ENCODE measurements at regions not wholly inside any gene's neighbourhood (a gene's known extent, or its start where the extent isn't known, plus 50 kb on each side); places are given as distances from the start of the nearest gene placed in this dataset.

GRCh38 chrX:147838465-147839131 lies 73.1 kb upstream of the FMR1 start:
- DNase-seq = no peak

- DNase-seq = no peak
These were observed 65.0 kb upstream of the FMR1 start for GRCh38 chrX:147846676-147847075.

- DNase-seq = no peak
These were observed 63.7 kb upstream of the FMR1 start for GRCh38 chrX:147847999-147848398.

GRCh38 chrX:147848543-147849443 lies 62.9 kb upstream of the FMR1 start:
- DNase-seq = no peak

- no peak for DNase-seq
These were observed 60.8 kb upstream of the FMR1 start for GRCh38 chrX:147850875-147851274.

- DNase-seq = no peak
These were observed 58.0 kb upstream of the FMR1 start for GRCh38 chrX:147853701-147854100.

GRCh38 chrX:147859666-147860065 lies 52.1 kb upstream of the FMR1 start:
- DNase-seq = no peak

All from left kidney (tissue), 1 donor.